Parathyroid adenoma (tissue), 2 donors: ENCODE measurements at regions not wholly inside any gene's neighbourhood (a gene's known extent, or its start where the extent isn't known, plus 50 kb on each side); places are given as distances from the start of the nearest gene placed in this dataset.

ENCODE experiments used
- H2AFZ ChIP-seq: fragments of 300-600 bp; sonication (generic); one replicate; pipeline ENCODE4 v1.7.0; 2017; ENCODE audit warnings: antibody characterized with exemption, mild to moderate bottlenecking
- H3K27ac ChIP-seq: fragments of 300-600 bp; sonication (generic); one replicate; pipeline ENCODE4 v1.7.0; 2017
- H3K27me3 ChIP-seq: fragments of 300-600 bp; sonication (generic); one replicate; pipeline ENCODE4 v1.7.0; 2017; ENCODE audit warnings: low read length; ENCODE audit not compliant: control insufficient read depth, insufficient read depth
- H3K36me3 ChIP-seq: fragments of 300-600 bp; sonication (generic); one replicate; pipeline ENCODE4 v1.7.0; 2017; ENCODE audit warnings: low read length; ENCODE audit not compliant: control insufficient read depth, insufficient read depth
- H3K4me1 ChIP-seq: fragments of 300-600 bp; sonication (generic); one replicate; pipeline ENCODE4 v1.7.0; 2017; ENCODE audit warnings: control low read depth
- H3K4me2 ChIP-seq: fragments of 300-600 bp; sonication (generic); one replicate; pipeline ENCODE4 v1.7.0; 2017; ENCODE audit warnings: low read length
- H3K4me3 ChIP-seq: fragments of 300-600 bp; sonication (generic); one replicate; pipeline ENCODE4 v1.7.0; 2017; ENCODE audit warnings: low read depth, low read length
- H3K79me2 ChIP-seq: fragments of 300-600 bp; sonication (generic); one replicate; pipeline ENCODE4 v1.7.0; 2017; ENCODE audit warnings: control low read depth
- H3K9ac ChIP-seq: fragments of 300-600 bp; sonication (generic); one replicate; pipeline ENCODE4 v1.7.0; 2017; ENCODE audit warnings: mild to moderate bottlenecking
- H3K9me3 ChIP-seq: fragments of 300-600 bp; sonication (generic); one replicate; pipeline ENCODE4 v1.7.0; 2017; ENCODE audit warnings: low read length; ENCODE audit not compliant: control insufficient read depth
- TF ChIP-seq, protein P1 (sequence below): fragments of 300-600 bp; sonication (generic); IDR thresholded peaks from one replicate; pipeline ENCODE4 v1.7.0; 2017; ENCODE audit warnings: antibody characterized with exemption, mild to moderate bottlenecking
- donor health status: primary hyperparathyroidism.

DNA sequence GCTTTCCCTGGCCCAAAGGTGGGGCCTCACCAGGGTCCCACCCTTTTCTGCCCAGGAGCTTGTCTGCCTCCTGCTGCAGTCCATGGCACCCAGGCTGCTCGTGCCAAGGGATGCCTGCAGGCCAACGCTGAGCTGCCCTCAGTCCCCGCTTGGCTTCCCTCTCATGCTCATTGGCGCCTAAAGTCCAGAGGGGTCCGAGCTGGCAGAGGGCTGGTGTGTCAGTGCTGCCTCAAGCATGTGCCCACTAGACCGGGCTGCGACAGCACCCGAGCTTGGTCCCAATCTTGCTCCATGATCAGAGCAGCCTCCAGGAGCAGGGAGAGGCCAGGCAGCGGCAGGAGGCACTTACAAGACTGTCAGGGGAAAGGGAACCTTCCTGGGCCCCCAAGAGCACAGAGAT, 287.0 kb downstream of the ICOS start:
- H3K4me1 ChIP-seq: no peaks in the 10 kb centered on the region
- H3K36me3 ChIP-seq: no peaks in the 10 kb centered on the region
- H3K9me3 ChIP-seq: no peaks in the 10 kb centered on the region
- H3K4me3 ChIP-seq: no peak overlapping the region
- no peak overlapping the region for H3K4me2 ChIP-seq
- H3K27ac ChIP-seq: no peak overlapping the region
- H3K27me3 ChIP-seq: no peaks in the 10 kb centered on the region
- TF ChIP-seq, protein P1, sequence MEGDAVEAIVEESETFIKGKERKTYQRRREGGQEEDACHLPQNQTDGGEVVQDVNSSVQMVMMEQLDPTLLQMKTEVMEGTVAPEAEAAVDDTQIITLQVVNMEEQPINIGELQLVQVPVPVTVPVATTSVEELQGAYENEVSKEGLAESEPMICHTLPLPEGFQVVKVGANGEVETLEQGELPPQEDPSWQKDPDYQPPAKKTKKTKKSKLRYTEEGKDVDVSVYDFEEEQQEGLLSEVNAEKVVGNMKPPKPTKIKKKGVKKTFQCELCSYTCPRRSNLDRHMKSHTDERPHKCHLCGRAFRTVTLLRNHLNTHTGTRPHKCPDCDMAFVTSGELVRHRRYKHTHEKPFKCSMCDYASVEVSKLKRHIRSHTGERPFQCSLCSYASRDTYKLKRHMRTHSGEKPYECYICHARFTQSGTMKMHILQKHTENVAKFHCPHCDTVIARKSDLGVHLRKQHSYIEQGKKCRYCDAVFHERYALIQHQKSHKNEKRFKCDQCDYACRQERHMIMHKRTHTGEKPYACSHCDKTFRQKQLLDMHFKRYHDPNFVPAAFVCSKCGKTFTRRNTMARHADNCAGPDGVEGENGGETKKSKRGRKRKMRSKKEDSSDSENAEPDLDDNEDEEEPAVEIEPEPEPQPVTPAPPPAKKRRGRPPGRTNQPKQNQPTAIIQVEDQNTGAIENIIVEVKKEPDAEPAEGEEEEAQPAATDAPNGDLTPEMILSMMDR: no peak
- H2AFZ ChIP-seq: no peak overlapping the region
- no peaks in the 10 kb centered on the region for H3K79me2 ChIP-seq
- H3K9ac ChIP-seq: no peak overlapping the region

DNA sequence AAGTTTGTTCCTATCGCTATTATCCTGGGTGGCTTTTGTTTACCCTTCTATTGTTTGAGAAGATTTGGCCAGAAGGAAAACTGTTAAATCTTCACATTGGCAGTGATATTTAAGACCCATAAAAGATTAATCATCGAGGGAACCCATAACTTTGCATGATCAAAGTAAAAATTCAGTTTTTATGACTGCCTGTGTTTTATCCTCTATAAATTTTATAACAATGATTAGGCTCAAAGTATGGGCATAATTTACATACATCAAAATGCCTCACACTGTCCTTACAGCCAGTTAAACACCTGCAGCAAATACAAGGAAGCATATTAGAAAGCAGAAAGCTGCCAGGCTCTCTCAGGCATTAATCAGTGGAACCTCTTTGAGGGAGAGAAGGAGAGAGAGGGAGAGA, 289.1 kb downstream of the ICOS start:
- Histone ChIP-seq H2AFZ (no peak overlapping the region), H3K4me2 (no peak overlapping the region), H3K27me3 (no peaks in the 10 kb centered on the region), H3K79me2 (no peaks in the 10 kb centered on the region), H3K9ac (no peak overlapping the region), H3K27ac (no peak overlapping the region), H3K4me3 (no peak overlapping the region), H3K9me3 (no peaks in the 10 kb centered on the region), H3K36me3 (no peaks in the 10 kb centered on the region), H3K4me1 (no peaks in the 10 kb centered on the region)
- TF ChIP-seq, protein P1: no peak

DNA sequence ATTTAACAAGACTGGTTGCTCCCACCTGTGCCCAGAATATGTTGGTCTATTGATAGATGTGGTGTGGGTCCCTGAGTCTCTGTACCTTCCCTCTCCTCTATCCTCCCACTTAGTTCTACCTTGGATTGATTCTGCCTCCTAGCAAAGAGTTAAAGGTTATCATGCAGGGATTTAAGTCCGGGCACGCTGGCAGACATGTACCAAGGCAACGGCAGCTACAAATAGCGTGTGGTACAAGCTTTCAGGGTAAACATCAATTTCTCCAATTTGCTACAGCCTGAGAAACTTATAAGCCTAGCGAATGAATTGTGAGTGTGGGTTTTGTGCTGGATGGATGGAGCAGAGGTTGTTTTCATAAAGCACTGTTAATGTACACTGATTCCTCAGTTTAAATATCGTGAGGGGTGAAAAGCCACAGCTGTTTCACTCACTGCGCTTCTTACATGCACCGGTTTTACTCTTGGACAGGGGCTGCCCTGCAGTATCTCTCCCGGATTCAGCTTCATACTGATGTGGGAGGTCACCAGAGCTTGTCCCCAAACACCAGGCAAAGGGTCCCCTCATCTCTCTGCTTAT, 289.8 kb downstream of the ICOS start:
- Histone ChIP-seq H3K9ac (no peak overlapping the region), H3K27me3 (no peaks in the 10 kb centered on the region), H3K4me2 (no peak overlapping the region), H3K4me3 (no peak overlapping the region), H3K4me1 (peaks cover under 1% of the 10 kb centered on the region), H3K36me3 (no peaks in the 10 kb centered on the region), H2AFZ (no peak overlapping the region), H3K27ac (no peak overlapping the region), H3K9me3 (no peaks in the 10 kb centered on the region), H3K79me2 (no peaks in the 10 kb centered on the region)
- TF ChIP-seq, protein P1: no peak

DNA sequence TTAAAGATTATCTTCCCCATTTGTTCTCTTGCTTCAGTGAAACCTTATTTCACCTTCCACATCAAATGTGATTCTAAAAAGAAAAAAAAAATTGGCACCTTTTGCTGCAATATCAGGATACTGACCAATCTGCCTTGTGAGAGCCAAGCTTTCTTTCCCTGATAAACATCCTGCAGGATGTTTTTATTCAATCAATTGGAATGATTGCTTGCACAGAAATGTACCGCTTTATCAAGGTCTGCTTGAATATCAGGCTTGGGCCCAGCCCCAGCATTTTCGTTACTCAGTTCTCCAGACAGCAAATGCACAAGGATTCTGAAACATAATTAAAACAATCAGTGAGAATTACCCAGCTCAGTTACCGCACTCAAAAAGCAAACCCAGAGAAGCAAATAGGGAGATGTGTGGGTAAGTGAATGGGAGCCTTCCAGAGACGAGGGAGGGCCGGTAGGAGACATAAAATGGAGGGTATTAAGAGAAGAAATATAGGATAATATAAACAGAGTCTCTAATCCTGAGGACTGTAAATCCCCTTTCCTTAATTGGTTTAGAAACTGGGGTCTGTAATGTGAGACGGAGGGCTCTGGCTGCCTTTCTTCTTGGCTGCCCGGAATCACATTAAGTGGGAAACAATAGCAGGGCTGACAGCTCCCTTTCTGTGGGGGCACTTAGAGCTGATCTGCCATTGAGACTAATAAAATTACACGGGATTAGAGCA, 291.8 kb downstream of the ICOS start:
- Histone ChIP-seq H3K27me3 (no peaks in the 10 kb centered on the region), H3K27ac (no peak overlapping the region), H3K4me3 (no peak overlapping the region), H3K79me2 (no peaks in the 10 kb centered on the region), H2AFZ (no peak overlapping the region), H3K9me3 (no peaks in the 10 kb centered on the region), H3K4me2 (no peak overlapping the region), H3K4me1 (peaks cover 10% of the 10 kb centered on the region), H3K9ac (no peak overlapping the region), H3K36me3 (no peaks in the 10 kb centered on the region)
- TF ChIP-seq, protein P1: no peak

DNA sequence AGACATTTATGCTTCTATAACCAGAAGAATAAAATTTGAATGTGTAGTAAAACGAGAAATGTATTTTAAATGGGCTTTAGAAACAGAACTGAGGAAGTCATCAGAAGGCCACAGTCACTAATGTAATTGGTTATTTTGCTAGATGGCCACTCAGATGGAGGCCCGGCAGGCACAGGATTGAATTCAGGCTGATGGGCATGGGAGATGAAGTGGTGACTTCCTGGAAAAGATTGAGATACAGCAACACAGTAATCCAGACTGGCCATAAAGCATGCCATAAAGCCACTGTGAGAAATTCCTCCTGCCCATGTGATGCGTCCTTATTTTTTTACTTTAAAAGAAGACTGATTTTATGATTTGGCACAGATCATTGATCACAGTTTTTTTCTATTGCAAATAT, 297.7 kb downstream of the ICOS start:
- no peaks in the 10 kb centered on the region for H3K9me3 ChIP-seq
- no peaks in the 10 kb centered on the region for H3K36me3 ChIP-seq
- no peaks in the 10 kb centered on the region for H3K27me3 ChIP-seq
- no peak overlapping the region for H3K4me2 ChIP-seq
- H2AFZ ChIP-seq: no peak overlapping the region
- no peak overlapping the region for H3K9ac ChIP-seq
- TF ChIP-seq, protein P1: no peak
- no peaks in the 10 kb centered on the region for H3K79me2 ChIP-seq
- H3K27ac ChIP-seq: no peak overlapping the region
- H3K4me1 ChIP-seq: peaks cover 10% of the 10 kb centered on the region
- no peak overlapping the region for H3K4me3 ChIP-seq
